Activated CD4-positive, alpha-beta T cell treated with anti-CD3 and anti-CD28 coated beads, Interleukin-2, amount 10 ng/mL, durations not matched to agents 24 days and 14 days (primary cell): ENCODE measurements at regions not wholly inside any gene's neighbourhood (a gene's known extent, or its start where the extent isn't known, plus 50 kb on each side); places are given as distances from the start of the nearest gene placed in this dataset.

Source experiments
- DNase-seq: peaks from one replicate; pipeline ENCODE4 v3.0.0; 2022
- H3K27ac Mint-ChIP-seq: one replicate; pipeline ENCODE4 v1.8.0; 2022; ENCODE audit warnings: mild to moderate bottlenecking, mixed read lengths
- H3K27me3 Mint-ChIP-seq: one replicate; pipeline ENCODE4 v1.8.0; 2022; ENCODE audit warnings: mixed read lengths
- H3K36me3 Mint-ChIP-seq: one replicate; pipeline ENCODE4 v1.8.0; 2022; ENCODE audit warnings: low read depth, mild to moderate bottlenecking, mixed read lengths
- H3K4me1 Mint-ChIP-seq: one replicate; pipeline ENCODE4 v1.8.0; 2021; ENCODE audit warnings: mixed read lengths
- H3K4me3 Mint-ChIP-seq: one replicate; pipeline ENCODE4 v1.8.0; 2022; ENCODE audit warnings: mild to moderate bottlenecking, moderate library complexity, mixed read lengths
- H3K9me3 Mint-ChIP-seq: one replicate; pipeline ENCODE4 v1.8.0; 2021; ENCODE audit warnings: mixed read lengths
- intact Hi-C: fragments of 100-400 bp; cut with micrococcal nuclease; formaldehyde crosslinking; loops from one replicate; pipeline ENCODE4 v1.15.1; 2023

GRCh38 chr12:105729181-105729771 is 398.8 kb downstream of the C12orf75 start:
- H3K36me3 Mint-ChIP-seq, result no peaks in the 10 kb centered on the region
- peaks cover 1% of the 10 kb centered on the region for H3K27me3 Mint-ChIP-seq
- no peaks in the 10 kb centered on the region for H3K9me3 Mint-ChIP-seq
- no peak for DNase-seq
- H3K4me3 Mint-ChIP-seq, result no peak overlapping the region
- H3K4me1 Mint-ChIP-seq, result no peaks in the 10 kb centered on the region
- H3K27ac Mint-ChIP-seq, result no peak overlapping the region
- intact Hi-C loops, result no loop called here

- DNase-seq, result no peak
- Mint-ChIP-seq H3K36me3 (no peaks in the 10 kb centered on the region), H3K4me3 (no peak overlapping the region), H3K27me3 (peaks cover under 1% of the 10 kb centered on the region), H3K27ac (no peak overlapping the region), H3K9me3 (no peaks in the 10 kb centered on the region), H3K4me1 (no peaks in the 10 kb centered on the region)
- intact Hi-C loops, result no loop called here
Observed at GRCh38 chr12:105729926-105730325, 399.4 kb downstream of the C12orf75 start.

GRCh38 chr12:105733579-105733978 is 403.1 kb downstream of the C12orf75 start:
- DNase-seq, result no peak
- Mint-ChIP-seq H3K4me1 (no peaks in the 10 kb centered on the region), H3K9me3 (no peaks in the 10 kb centered on the region), H3K27me3 (no peaks in the 10 kb centered on the region), H3K27ac (no peak overlapping the region), H3K4me3 (no peak overlapping the region), H3K36me3 (no peaks in the 10 kb centered on the region)
- intact Hi-C loops, result no loop called here

- Mint-ChIP-seq H3K4me1 (no peaks in the 10 kb centered on the region), H3K9me3 (no peaks in the 10 kb centered on the region), H3K4me3 (no peak overlapping the region), H3K27ac (no peak overlapping the region), H3K27me3 (no peaks in the 10 kb centered on the region), H3K36me3 (no peaks in the 10 kb centered on the region)
- no peak for DNase-seq
- intact Hi-C loops, result no loop called here
Observed at GRCh38 chr12:105736498-105736897, 402.3 kb downstream of the NUAK1 start.

GRCh38 chr12:105738051-105738450 is 400.7 kb downstream of the NUAK1 start:
- no peaks in the 10 kb centered on the region for H3K4me1 Mint-ChIP-seq
- no peaks in the 10 kb centered on the region for H3K36me3 Mint-ChIP-seq
- no peaks in the 10 kb centered on the region for H3K9me3 Mint-ChIP-seq
- no peak overlapping the region for H3K4me3 Mint-ChIP-seq
- H3K27ac Mint-ChIP-seq, result no peak overlapping the region
- intact Hi-C loops, result no loop called here
- DNase-seq, result no peak
- no peaks in the 10 kb centered on the region for H3K27me3 Mint-ChIP-seq

GRCh38 chr12:105740369-105740768 is 398.4 kb downstream of the NUAK1 start:
- Mint-ChIP-seq H3K9me3 (no peaks in the 10 kb centered on the region), H3K27ac (no peak overlapping the region), H3K36me3 (no peaks in the 10 kb centered on the region), H3K4me1 (no peaks in the 10 kb centered on the region), H3K4me3 (no peak overlapping the region), H3K27me3 (peaks cover 2% of the 10 kb centered on the region)
- intact Hi-C loops, result no loop called here
- no peak for DNase-seq

- H3K4me3 Mint-ChIP-seq, result no peak overlapping the region
- intact Hi-C loops, result no loop called here
- H3K9me3 Mint-ChIP-seq, result no peaks in the 10 kb centered on the region
- H3K27ac Mint-ChIP-seq, result no peak overlapping the region
- peaks cover 2% of the 10 kb centered on the region for H3K27me3 Mint-ChIP-seq
- DNase-seq, result no peak
- no peaks in the 10 kb centered on the region for H3K36me3 Mint-ChIP-seq
- H3K4me1 Mint-ChIP-seq, result no peaks in the 10 kb centered on the region
Observed at GRCh38 chr12:105740970-105741725, 397.6 kb downstream of the NUAK1 start.

GRCh38 chr12:105741786-105742566 is 396.8 kb downstream of the NUAK1 start:
- Mint-ChIP-seq H3K36me3 (no peaks in the 10 kb centered on the region), H3K4me3 (no peak overlapping the region)
- intact Hi-C loops, result no loop called here

GRCh38 chr12:105742567-105742874 is 396.2 kb downstream of the NUAK1 start:
- H3K4me3 Mint-ChIP-seq, result no peak overlapping the region
- intact Hi-C loops, result no loop called here
- H3K27me3 Mint-ChIP-seq, result peaks cover 2% of the 10 kb centered on the region
- H3K27ac Mint-ChIP-seq, result no peak overlapping the region
- DNase-seq, result no peak
- no peaks in the 10 kb centered on the region for H3K4me1 Mint-ChIP-seq
- no peaks in the 10 kb centered on the region for H3K9me3 Mint-ChIP-seq
- no peaks in the 10 kb centered on the region for H3K36me3 Mint-ChIP-seq

More at GRCh38 chr12:105741786-105742566, 396.8 kb downstream of the NUAK1 start:
- no peaks in the 10 kb centered on the region for H3K4me1 Mint-ChIP-seq
- H3K9me3 Mint-ChIP-seq, result no peaks in the 10 kb centered on the region
- DNase-seq, result no peak
- H3K27me3 Mint-ChIP-seq, result peaks cover 2% of the 10 kb centered on the region
- no peak overlapping the region for H3K27ac Mint-ChIP-seq

- H3K36me3 Mint-ChIP-seq, result no peaks in the 10 kb centered on the region
- DNase-seq, result no peak
- no peaks in the 10 kb centered on the region for H3K4me1 Mint-ChIP-seq
- no peak overlapping the region for H3K4me3 Mint-ChIP-seq
- intact Hi-C loops, result no loop called here
- H3K9me3 Mint-ChIP-seq, result no peaks in the 10 kb centered on the region
- H3K27ac Mint-ChIP-seq, result no peak overlapping the region
- H3K27me3 Mint-ChIP-seq, result peaks cover 2% of the 10 kb centered on the region
Observed at GRCh38 chr12:105744371-105745058, 394.2 kb downstream of the NUAK1 start.

- intact Hi-C loops, result no loop called here
- Mint-ChIP-seq H3K4me3 (no peak overlapping the region), H3K36me3 (no peaks in the 10 kb centered on the region), H3K9me3 (no peaks in the 10 kb centered on the region), H3K27me3 (peaks cover 2% of the 10 kb centered on the region), H3K27ac (no peak overlapping the region), H3K4me1 (no peaks in the 10 kb centered on the region)
- DNase-seq, result no peak
Observed at GRCh38 chr12:105745811-105746210, 392.9 kb downstream of the NUAK1 start.

- no peak overlapping the region for H3K4me3 Mint-ChIP-seq
- no peaks in the 10 kb centered on the region for H3K36me3 Mint-ChIP-seq
- no peak overlapping the region for H3K27ac Mint-ChIP-seq
- intact Hi-C loops, result no loop called here
- no peak for DNase-seq
- H3K4me1 Mint-ChIP-seq, result no peaks in the 10 kb centered on the region
- H3K9me3 Mint-ChIP-seq, result no peaks in the 10 kb centered on the region
- peaks cover 2% of the 10 kb centered on the region for H3K27me3 Mint-ChIP-seq
Observed at GRCh38 chr12:105748806-105749600, 389.8 kb downstream of the NUAK1 start.

- Mint-ChIP-seq H3K4me1 (no peaks in the 10 kb centered on the region), H3K4me3 (no peak overlapping the region), H3K9me3 (no peaks in the 10 kb centered on the region), H3K27me3 (peaks cover 2% of the 10 kb centered on the region), H3K27ac (no peak overlapping the region), H3K36me3 (no peaks in the 10 kb centered on the region)
- intact Hi-C loops, result no loop called here
- no peak for DNase-seq
Observed at GRCh38 chr12:105750096-105750495, 388.7 kb downstream of the NUAK1 start.
